Karpas-422 (cell line): ENCODE measurements at regions not wholly inside any gene's neighbourhood (a gene's known extent, or its start where the extent isn't known, plus 50 kb on each side); places are given as distances from the start of the nearest gene placed in this dataset.

Experiments used
- DNase-seq: peaks from one replicate; pipeline ENCODE4 v3.0.0-alpha.2; 2015
- H2AFZ ChIP-seq: fragments of 200-600 bp; sonication (generic); 2 replicates; pipeline ENCODE4 v1.6.1; 2014; ENCODE audit warnings: antibody characterized with exemption, low read length, mixed read lengths
- H3K27ac ChIP-seq: fragments of 200-600 bp; sonication (generic); 2 replicates; pipeline ENCODE4 v1.5.1; 2014; ENCODE audit warnings: mild to moderate bottlenecking, low read length, moderate library complexity
- H3K27me3 ChIP-seq: fragments of 200-600 bp; sonication (generic); 2 replicates; pipeline ENCODE4 v1.6.1; 2014; ENCODE audit warnings: low read length, mixed read lengths
- H3K36me3 ChIP-seq: fragments of 200-600 bp; sonication (generic); 2 replicates; pipeline ENCODE4 v1.6.1; 2014; ENCODE audit warnings: low read length, mixed read lengths; ENCODE audit not compliant: insufficient read depth
- H3K4me1 ChIP-seq: fragments of 200-600 bp; sonication (generic); 2 replicates; pipeline ENCODE4 v1.6.1; 2014; ENCODE audit warnings: mild to moderate bottlenecking, low read length, mixed read lengths
- H3K4me2 ChIP-seq: fragments of 200-600 bp; sonication (generic); 2 replicates; pipeline ENCODE4 v1.6.1; 2014; ENCODE audit warnings: low read length, low read depth, mild to moderate bottlenecking; ENCODE audit not compliant: poor library complexity, severe bottlenecking
- H3K4me3 ChIP-seq: fragments of 200-600 bp; sonication (generic); 2 replicates; pipeline ENCODE4 v1.5.1; 2014; ENCODE audit warnings: mild to moderate bottlenecking, antibody characterized with exemption, low read length, mixed read lengths
- H3K79me2 ChIP-seq: fragments of 200-600 bp; sonication (generic); 2 replicates; pipeline ENCODE4 v1.6.1; 2014; ENCODE audit warnings: mild to moderate bottlenecking, low read length, mixed read lengths
- H3K9ac ChIP-seq: fragments of 200-600 bp; sonication (generic); 2 replicates; pipeline ENCODE4 v1.6.0; 2014; ENCODE audit warnings: low read length
- H3K9me2 ChIP-seq: fragments of 200-600 bp; sonication (generic), shearing (Covaris generic); replicated peaks from 2 replicates; pipeline ENCODE4 v1.6.0; 2014; ENCODE audit warnings: mild to moderate bottlenecking, low read length, moderate library complexity; ENCODE audit not compliant: insufficient read depth
- H3K9me3 ChIP-seq: fragments of 300-700, 200-600 bp; sonication (generic); 2 replicates; pipeline ENCODE4 v1.6.1; 2014; ENCODE audit warnings: low read length, mixed read lengths
- H4K20me1 ChIP-seq: fragments of 200-600 bp; sonication (generic); 2 replicates; pipeline ENCODE4 v1.6.1; 2014; ENCODE audit warnings: mild to moderate bottlenecking, antibody characterized with exemption, low read length, low read depth; ENCODE audit not compliant: insufficient read depth

DNA sequence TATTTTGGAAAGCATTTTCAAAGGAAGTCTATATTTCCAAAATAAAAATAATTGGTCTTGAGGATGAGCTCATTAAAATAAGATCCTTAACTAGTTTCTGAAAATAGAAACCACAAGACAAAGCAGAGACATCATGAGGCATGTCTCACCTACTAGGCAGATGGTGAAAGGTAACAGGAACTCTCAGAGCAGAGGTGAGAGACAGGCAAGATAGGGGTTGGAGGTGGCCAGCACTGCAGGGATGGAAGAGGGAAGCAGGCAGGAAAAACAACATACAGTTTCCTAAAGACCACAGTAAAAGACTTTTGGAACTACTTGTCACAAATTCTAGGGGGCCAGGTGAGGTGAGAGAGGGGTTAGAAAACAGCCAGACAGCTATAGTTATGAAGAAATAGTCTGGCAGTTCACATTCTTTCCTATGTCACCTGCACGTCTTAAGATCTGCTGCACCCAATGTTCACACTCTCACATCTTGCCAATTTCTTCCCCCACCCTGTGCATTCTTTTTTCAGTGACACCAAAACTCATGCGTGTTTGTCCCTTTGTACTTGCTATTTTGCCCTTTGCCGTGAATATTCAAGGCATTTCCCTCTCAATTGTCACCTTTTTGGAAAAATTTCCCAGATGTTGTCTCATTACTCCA is 341.7 kb upstream of the KITLG start:
- Histone ChIP-seq H3K9me2 (no peaks in the 10 kb centered on the region), H3K4me1 (no peaks in the 10 kb centered on the region), H3K79me2 (no peaks in the 10 kb centered on the region), H3K9ac (no peak overlapping the region), H3K36me3 (no peaks in the 10 kb centered on the region), H4K20me1 (no peaks in the 10 kb centered on the region), H3K27me3 (no peaks in the 10 kb centered on the region), H3K4me2 (no peak overlapping the region), H3K9me3 (no peaks in the 10 kb centered on the region; the same call in 1 of the 2 replicates), H2AFZ (no peak overlapping the region), H3K4me3 (no peak overlapping the region), H3K27ac (no peak overlapping the region)
- DNase-seq: no peak

DNA sequence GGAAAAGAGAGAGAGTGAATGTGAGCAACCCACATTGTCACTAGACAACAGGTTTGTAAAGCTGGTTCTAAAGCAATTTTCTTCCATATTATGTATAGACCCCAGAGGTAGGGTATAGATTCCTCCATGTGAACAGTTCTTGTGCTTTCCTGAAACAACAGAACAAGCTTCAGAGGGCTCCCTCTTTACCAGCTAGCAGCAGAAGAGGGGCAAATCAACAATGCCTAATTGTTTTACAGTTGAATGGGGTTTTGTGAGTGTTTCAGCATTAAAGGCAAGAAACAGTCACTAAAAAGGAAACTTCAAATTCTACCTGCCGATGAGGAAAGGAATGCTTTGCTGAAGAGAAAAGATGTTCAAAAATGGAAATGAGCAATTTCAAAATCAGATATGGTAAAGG is 341.2 kb upstream of the KITLG start:
- Histone ChIP-seq H3K36me3 (no peaks in the 10 kb centered on the region), H3K9ac (no peak overlapping the region), H3K4me1 (no peaks in the 10 kb centered on the region), H3K27me3 (no peaks in the 10 kb centered on the region), H3K9me2 (no peaks in the 10 kb centered on the region), H2AFZ (no peak overlapping the region), H3K9me3 (no peaks in the 10 kb centered on the region; the same call in 1 of the 2 replicates), H3K27ac (no peak overlapping the region), H4K20me1 (no peaks in the 10 kb centered on the region), H3K4me3 (no peak overlapping the region), H3K4me2 (no peak overlapping the region), H3K79me2 (no peaks in the 10 kb centered on the region)
- DNase-seq: no peak

DNA sequence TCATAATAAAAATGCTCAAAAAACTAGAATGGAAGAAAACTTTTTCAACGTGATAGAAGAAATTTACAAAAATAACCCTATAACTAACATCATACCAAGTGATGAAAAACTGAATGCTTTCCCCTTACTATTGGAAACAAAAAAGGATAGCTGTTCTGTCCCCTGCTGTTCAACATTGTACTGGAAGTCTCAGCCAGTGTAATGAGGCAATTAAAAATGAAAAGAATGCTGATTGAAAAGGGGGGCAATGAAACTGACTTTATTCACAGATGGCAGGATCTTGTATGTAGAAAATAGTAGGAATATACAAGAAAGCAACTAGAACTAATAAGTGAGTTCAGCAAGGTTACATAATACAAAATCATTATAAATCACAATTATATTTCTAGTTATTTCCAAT is 337.9 kb upstream of the KITLG start:
- H3K9ac ChIP-seq: no peak overlapping the region
- H4K20me1 ChIP-seq: no peaks in the 10 kb centered on the region
- H3K79me2 ChIP-seq: no peaks in the 10 kb centered on the region
- H3K9me2 ChIP-seq: no peaks in the 10 kb centered on the region
- no peaks in the 10 kb centered on the region for H3K27me3 ChIP-seq
- no peak overlapping the region for H3K27ac ChIP-seq
- no peaks in the 10 kb centered on the region for H3K4me1 ChIP-seq
- H2AFZ ChIP-seq: no peak overlapping the region
- peaks cover 3% of the 10 kb centered on the region; the same call in 1 of the 2 replicates for H3K9me3 ChIP-seq
- no peak overlapping the region for H3K4me2 ChIP-seq
- H3K36me3 ChIP-seq: no peaks in the 10 kb centered on the region
- no peak overlapping the region for H3K4me3 ChIP-seq
- no peak for DNase-seq

DNA sequence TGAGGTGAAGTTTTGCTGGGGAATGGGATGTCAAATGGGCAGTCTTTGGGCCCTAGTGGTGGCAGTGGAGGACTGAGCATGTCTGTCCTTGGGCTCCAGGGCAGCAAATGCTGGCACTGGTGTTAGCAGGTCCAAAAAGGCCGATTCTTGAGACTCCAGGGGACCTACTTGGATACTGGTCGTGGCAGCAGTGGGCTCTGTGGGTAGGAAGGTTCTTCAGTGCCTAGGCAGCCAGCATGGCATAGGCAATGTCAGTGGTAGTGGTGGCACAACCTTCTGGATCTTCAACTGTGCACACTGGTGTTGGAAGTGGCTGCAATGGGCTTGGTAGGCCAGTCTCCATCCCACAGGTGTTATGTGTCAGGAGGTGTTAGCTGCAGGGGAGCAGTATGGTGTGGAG is 334.7 kb upstream of the KITLG start:
- Histone ChIP-seq H2AFZ (no peak overlapping the region), H3K4me3 (no peak overlapping the region), H3K27me3 (no peaks in the 10 kb centered on the region), H3K9ac (no peak overlapping the region), H3K27ac (no peak overlapping the region), H3K36me3 (no peaks in the 10 kb centered on the region), H4K20me1 (no peaks in the 10 kb centered on the region), H3K79me2 (no peaks in the 10 kb centered on the region), H3K9me3 (peaks cover 3% of the 10 kb centered on the region; the same call in 1 of the 2 replicates), H3K4me2 (no peak overlapping the region), H3K9me2 (no peaks in the 10 kb centered on the region), H3K4me1 (no peaks in the 10 kb centered on the region)
- DNase-seq: no peak

DNA sequence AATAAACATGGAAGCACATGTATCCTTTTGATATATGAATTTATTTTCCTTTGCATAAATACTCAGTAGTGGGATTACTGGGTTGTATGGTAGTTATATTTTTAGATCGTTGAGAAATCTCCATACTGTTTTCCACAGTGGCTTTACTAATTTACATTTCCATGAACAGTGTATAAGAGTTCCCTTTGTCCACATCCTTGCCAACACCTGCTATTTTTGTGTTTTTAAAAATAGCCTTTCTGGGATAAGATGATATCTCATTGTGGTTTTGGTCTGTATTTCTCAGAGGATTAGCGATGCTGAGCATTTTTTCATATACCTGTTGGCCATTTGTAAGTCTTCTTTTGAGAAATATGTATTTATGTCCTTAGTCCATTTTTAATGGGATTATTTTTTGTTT is 329.2 kb upstream of the KITLG start:
- H4K20me1 ChIP-seq: no peaks in the 10 kb centered on the region
- no peak overlapping the region for H3K9ac ChIP-seq
- no peak overlapping the region for H3K4me3 ChIP-seq
- H3K4me1 ChIP-seq: no peaks in the 10 kb centered on the region
- no peaks in the 10 kb centered on the region for H3K9me3 ChIP-seq
- H3K27me3 ChIP-seq: no peaks in the 10 kb centered on the region
- H2AFZ ChIP-seq: no peak overlapping the region
- H3K27ac ChIP-seq: no peak overlapping the region
- H3K9me2 ChIP-seq: no peaks in the 10 kb centered on the region
- H3K36me3 ChIP-seq: no peaks in the 10 kb centered on the region
- no peak overlapping the region for H3K4me2 ChIP-seq
- H3K79me2 ChIP-seq: no peaks in the 10 kb centered on the region
- DNase-seq: no peak

DNA sequence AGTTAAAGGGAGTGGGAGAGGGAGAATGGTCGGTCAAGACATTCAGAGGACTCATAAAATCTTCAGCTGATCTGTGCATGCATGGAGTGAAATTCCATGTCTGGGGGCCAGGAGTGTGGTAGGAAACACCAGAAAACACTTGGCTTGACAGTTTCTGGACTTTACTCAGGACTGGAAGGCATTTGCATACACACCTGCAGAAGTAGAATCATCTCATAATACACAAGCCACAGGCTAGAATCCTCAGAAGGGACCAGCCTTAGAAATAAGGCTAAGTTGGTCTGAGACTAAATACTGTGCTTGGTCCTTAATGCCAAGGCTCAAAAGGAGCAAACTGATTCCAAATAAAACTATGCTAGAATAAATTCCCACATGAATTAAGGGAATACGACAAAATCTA is 328.1 kb upstream of the KITLG start:
- Histone ChIP-seq H3K4me3 (no peak overlapping the region), H4K20me1 (no peaks in the 10 kb centered on the region), H3K9ac (no peak overlapping the region), H2AFZ (no peak overlapping the region), H3K79me2 (no peaks in the 10 kb centered on the region), H3K4me2 (no peak overlapping the region), H3K9me3 (no peaks in the 10 kb centered on the region), H3K4me1 (no peaks in the 10 kb centered on the region), H3K36me3 (no peaks in the 10 kb centered on the region), H3K27ac (no peak overlapping the region), H3K27me3 (no peaks in the 10 kb centered on the region), H3K9me2 (no peaks in the 10 kb centered on the region)
- DNase-seq: no peak

DNA sequence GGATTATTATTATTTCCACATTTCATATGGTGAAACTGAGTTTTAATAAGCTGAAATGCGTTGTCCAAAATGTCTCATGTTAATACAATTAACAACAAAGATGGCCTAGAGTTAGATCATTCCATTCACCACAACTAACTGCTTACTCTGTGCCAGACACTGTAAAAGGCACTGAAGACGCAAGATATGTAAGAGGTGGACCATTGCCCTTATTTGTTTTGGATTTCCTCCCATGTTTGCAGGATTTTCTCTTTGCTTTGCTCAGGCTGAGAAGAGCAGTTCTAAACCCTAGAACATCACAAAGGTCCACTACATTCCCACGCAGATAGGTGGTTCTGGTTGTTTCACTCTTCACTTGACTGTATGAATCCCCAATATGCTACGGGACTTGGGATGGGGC is 324.4 kb upstream of the KITLG start:
- Histone ChIP-seq H3K27me3 (no peaks in the 10 kb centered on the region), H3K4me3 (no peak overlapping the region), H3K9me3 (no peaks in the 10 kb centered on the region), H4K20me1 (no peaks in the 10 kb centered on the region), H3K4me1 (no peaks in the 10 kb centered on the region), H3K4me2 (no peak overlapping the region), H3K9me2 (no peaks in the 10 kb centered on the region), H3K9ac (no peak overlapping the region), H3K79me2 (no peaks in the 10 kb centered on the region), H2AFZ (no peak overlapping the region), H3K36me3 (no peaks in the 10 kb centered on the region), H3K27ac (no peak overlapping the region)
- no peak for DNase-seq

DNA sequence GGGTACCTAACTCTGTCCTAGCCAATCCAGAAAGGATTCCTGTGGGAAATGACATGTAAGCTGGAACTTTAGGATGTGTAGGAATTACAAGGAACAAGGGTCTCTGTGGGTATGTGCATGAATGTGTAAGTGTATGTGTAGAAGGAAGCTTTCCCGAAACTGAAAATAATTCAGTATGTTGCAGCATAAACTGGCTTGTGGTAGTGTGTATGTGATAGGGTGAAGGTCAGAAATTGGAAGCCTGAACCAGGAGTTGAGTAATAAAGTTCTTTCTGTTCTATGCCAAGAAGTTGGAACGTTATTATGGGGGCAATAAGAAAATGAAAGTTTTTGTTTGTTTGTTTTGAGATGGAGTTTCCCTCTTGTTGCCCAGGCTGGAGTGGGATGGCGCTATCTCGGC is 323.1 kb upstream of the KITLG start:
- no peak overlapping the region for H2AFZ ChIP-seq
- no peak overlapping the region for H3K27ac ChIP-seq
- H3K9me3 ChIP-seq: no peaks in the 10 kb centered on the region
- H3K4me2 ChIP-seq: no peak overlapping the region
- DNase-seq: no peak
- H4K20me1 ChIP-seq: no peaks in the 10 kb centered on the region
- no peak overlapping the region for H3K4me3 ChIP-seq
- no peaks in the 10 kb centered on the region for H3K27me3 ChIP-seq
- H3K79me2 ChIP-seq: no peaks in the 10 kb centered on the region
- H3K9me2 ChIP-seq: no peaks in the 10 kb centered on the region
- H3K4me1 ChIP-seq: no peaks in the 10 kb centered on the region
- no peaks in the 10 kb centered on the region for H3K36me3 ChIP-seq
- no peak overlapping the region for H3K9ac ChIP-seq

DNA sequence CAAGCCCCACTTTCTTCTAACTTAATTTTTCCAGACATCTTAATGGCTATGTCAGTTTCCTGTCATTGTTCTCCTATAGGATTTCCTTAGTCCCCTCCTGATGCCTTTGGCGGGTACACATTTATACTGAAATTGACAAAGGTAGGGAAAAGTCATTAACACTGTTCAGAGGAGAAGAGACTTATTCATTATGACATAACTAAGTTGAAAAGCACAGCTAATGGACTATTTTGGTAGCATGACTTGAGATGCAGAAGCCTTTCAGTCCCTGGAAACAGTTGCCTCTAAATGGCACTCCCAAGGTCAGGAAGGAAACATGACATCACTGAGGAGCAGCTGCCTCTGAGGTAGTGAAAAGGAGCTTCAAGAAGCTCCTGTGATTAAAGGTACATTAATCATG is 317.5 kb upstream of the KITLG start:
- H2AFZ ChIP-seq: no peak overlapping the region
- no peak overlapping the region for H3K9ac ChIP-seq
- H3K9me2 ChIP-seq: no peaks in the 10 kb centered on the region
- no peaks in the 10 kb centered on the region for H3K9me3 ChIP-seq
- DNase-seq: no peak
- H4K20me1 ChIP-seq: no peaks in the 10 kb centered on the region
- no peak overlapping the region for H3K4me2 ChIP-seq
- no peak overlapping the region for H3K27ac ChIP-seq
- no peak overlapping the region for H3K4me3 ChIP-seq
- H3K79me2 ChIP-seq: no peaks in the 10 kb centered on the region
- no peaks in the 10 kb centered on the region for H3K27me3 ChIP-seq
- H3K4me1 ChIP-seq: no peaks in the 10 kb centered on the region
- H3K36me3 ChIP-seq: no peaks in the 10 kb centered on the region
